PC-9 (cell line): ENCODE measurements at regions not wholly inside any gene's neighbourhood (a gene's known extent, or its start where the extent isn't known, plus 50 kb on each side); places are given as distances from the start of the nearest gene placed in this dataset.

Source experiments
- BruUV-seq: library from RNA; stranded (reverse); fragments of 400-500 nt; replicated peaks from 2 replicates; lab custom pipeline; 2021; lab: Mats Ljungman, UMichigan
- CTCF ChIA-PET: fragments of 300-600 bp; sonication (Branson Sonifier 250); formaldehyde crosslinking; loops from one replicate; lab custom pipeline; 2022; ENCODE audit warnings: antibody characterized with exemption; lab: Charles Lee
- POLR2A ChIA-PET: fragments of 300-600 bp; sonication (Branson Sonifier 250); formaldehyde crosslinking; loops from one replicate; lab custom pipeline; 2022; ENCODE audit warnings: antibody characterized with exemption; ENCODE audit not compliant: unreplicated experiment; lab: Charles Lee
- DNase-seq, 2 experiments: peaks; one replicate each; pipeline versions ENCODE4 v3.0.0 to v3.0.0-alpha.2; 2015 to 2022; ENCODE audit warnings: mixed read lengths in 1 of 2
- H2AFZ ChIP-seq: fragments of 200-600 bp; sonication (generic); 2 replicates; pipeline ENCODE4 v1.8.1; 2017; ENCODE audit warnings: antibody characterized with exemption
- H3F3A ChIP-seq: fragments of 200-600 bp; sonication (generic); 2 replicates; pipeline ENCODE4 v1.8.1; 2017; ENCODE audit warnings: antibody characterized with exemption, mild to moderate bottlenecking, low read depth; ENCODE audit not compliant: insufficient read depth
- H3K27ac ChIP-seq: fragments of 200-600 bp; sonication (generic); 2 replicates; pipeline ENCODE4 v1.6.1; 2016; ENCODE audit warnings: mixed run types
- H3K27me3 ChIP-seq: fragments of 200-600 bp; sonication (generic); 2 replicates; pipeline ENCODE4 v1.6.1; 2016; ENCODE audit warnings: low read depth, mixed run types; ENCODE audit not compliant: insufficient read depth
- H3K36me3 ChIP-seq: fragments of 200-600 bp; sonication (generic); 2 replicates; pipeline ENCODE4 v1.6.1; 2016; ENCODE audit warnings: low read depth, mixed run types
- H3K4me1 ChIP-seq: fragments of 200-600 bp; sonication (generic); replicated peaks from 2 replicates; pipeline ENCODE4 v1.6.1; 2016; ENCODE audit warnings: mixed run types; ENCODE audit not compliant: insufficient read depth
- H3K4me2 ChIP-seq: fragments of 200-600 bp; sonication (generic); 2 replicates; pipeline ENCODE4 v1.6.1; 2017; ENCODE audit warnings: mixed run types
- H3K4me3 ChIP-seq: fragments of 200-600 bp; sonication (generic); 2 replicates; pipeline ENCODE4 v1.6.1; 2016; ENCODE audit warnings: mixed run types
- H3K79me2 ChIP-seq: fragments of 200-600 bp; sonication (generic); 2 replicates; pipeline ENCODE4 v1.6.1; 2017; ENCODE audit warnings: low read depth, mixed run types
- H3K9me2 ChIP-seq: fragments of 200-600 bp; sonication (generic); 2 replicates; pipeline ENCODE4 v1.8.1; 2017; ENCODE audit warnings: mild to moderate bottlenecking; ENCODE audit not compliant: insufficient read depth
- H3K9me3 ChIP-seq: fragments of 200-600 bp; sonication (generic); 2 replicates; pipeline ENCODE4 v1.8.1; 2016; ENCODE audit warnings: low read depth; ENCODE audit not compliant: insufficient read depth
- H4K20me1 ChIP-seq: fragments of 200-600 bp; sonication (generic); 2 replicates; pipeline ENCODE4 v1.8.1; 2017; ENCODE audit not compliant: insufficient read depth
- EZH2 ChIP-seq: fragments of 200-600 bp; sonication (generic); IDR thresholded peaks from 2 replicates; pipeline ENCODE4 v1.8.0; 2017; ENCODE audit warnings: antibody characterized with exemption, low read depth
- intact Hi-C: fragments of 100-400 bp; cut with micrococcal nuclease; formaldehyde crosslinking; loops from one replicate; pipeline ENCODE4 v1.10.0; 2022; ENCODE audit not compliant: unreplicated experiment
- TF ChIP-seq, protein P1 (sequence below): fragments of 200-600 bp; sonication (generic); conservative IDR thresholded peaks from 2 replicates; pipeline ENCODE4 v1.6.1; 2017; ENCODE audit warnings: mixed run types, antibody characterized with exemption, mild to moderate bottlenecking, moderate library complexity

DNA sequence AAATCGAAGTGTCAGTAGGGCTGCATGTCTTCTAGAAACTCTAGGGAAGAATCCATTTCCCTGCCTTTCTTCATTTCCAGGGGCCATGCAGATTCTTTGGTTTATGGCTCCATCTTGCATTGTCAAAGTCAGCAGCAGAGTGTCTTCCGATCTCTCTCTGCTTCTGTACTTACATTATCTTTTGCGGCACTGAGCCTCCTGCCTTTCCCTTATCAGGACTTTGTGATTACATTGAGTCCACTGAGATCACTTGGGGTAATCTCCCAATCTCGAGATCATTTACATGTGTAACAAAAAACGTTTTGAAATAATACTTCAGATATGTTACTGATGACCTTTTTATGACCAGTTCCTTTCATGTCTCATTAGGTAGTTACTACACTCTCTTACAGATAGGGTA, 695.9 kb downstream of the NSUN3 start:
- H3K4me1 ChIP-seq, result no peaks in the 10 kb centered on the region
- no peaks in the 10 kb centered on the region for H4K20me1 ChIP-seq
- ChIA-PET POLR2A (no interaction called here), CTCF (no interaction called here)
- no peaks in the 10 kb centered on the region for H3K36me3 ChIP-seq
- H2AFZ ChIP-seq, result no peak overlapping the region
- no peaks in the 10 kb centered on the region for H3F3A ChIP-seq
- no peaks in the 10 kb centered on the region for H3K27me3 ChIP-seq
- no peak for DNase-seq
- intact Hi-C loops, result no loop called here
- TF ChIP-seq EZH2, result no peak
- TF ChIP-seq, protein P1, sequence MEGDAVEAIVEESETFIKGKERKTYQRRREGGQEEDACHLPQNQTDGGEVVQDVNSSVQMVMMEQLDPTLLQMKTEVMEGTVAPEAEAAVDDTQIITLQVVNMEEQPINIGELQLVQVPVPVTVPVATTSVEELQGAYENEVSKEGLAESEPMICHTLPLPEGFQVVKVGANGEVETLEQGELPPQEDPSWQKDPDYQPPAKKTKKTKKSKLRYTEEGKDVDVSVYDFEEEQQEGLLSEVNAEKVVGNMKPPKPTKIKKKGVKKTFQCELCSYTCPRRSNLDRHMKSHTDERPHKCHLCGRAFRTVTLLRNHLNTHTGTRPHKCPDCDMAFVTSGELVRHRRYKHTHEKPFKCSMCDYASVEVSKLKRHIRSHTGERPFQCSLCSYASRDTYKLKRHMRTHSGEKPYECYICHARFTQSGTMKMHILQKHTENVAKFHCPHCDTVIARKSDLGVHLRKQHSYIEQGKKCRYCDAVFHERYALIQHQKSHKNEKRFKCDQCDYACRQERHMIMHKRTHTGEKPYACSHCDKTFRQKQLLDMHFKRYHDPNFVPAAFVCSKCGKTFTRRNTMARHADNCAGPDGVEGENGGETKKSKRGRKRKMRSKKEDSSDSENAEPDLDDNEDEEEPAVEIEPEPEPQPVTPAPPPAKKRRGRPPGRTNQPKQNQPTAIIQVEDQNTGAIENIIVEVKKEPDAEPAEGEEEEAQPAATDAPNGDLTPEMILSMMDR, result no peak
- H3K4me3 ChIP-seq, result no peak overlapping the region
- no peaks in the 10 kb centered on the region; the same call in 1 of the 2 replicates for H3K9me2 ChIP-seq
- H3K9me3 ChIP-seq, result no peaks in the 10 kb centered on the region
- no peak overlapping the region for H3K4me2 ChIP-seq
- BruUV-seq, result no TSS peak
- H3K79me2 ChIP-seq, result no peaks in the 10 kb centered on the region
- no peak overlapping the region for H3K27ac ChIP-seq

- H3K79me2 ChIP-seq, result no peaks in the 10 kb centered on the region
- no peak overlapping the region for H3K4me3 ChIP-seq
- H3K27ac ChIP-seq, result no peak overlapping the region
- H2AFZ ChIP-seq, result no peak overlapping the region
- no TSS peak for BruUV-seq
- H3K4me1 ChIP-seq, result no peaks in the 10 kb centered on the region
- H3F3A ChIP-seq, result no peaks in the 10 kb centered on the region
- no peaks in the 10 kb centered on the region; the same call in 1 of the 2 replicates for H3K27me3 ChIP-seq
- peaks cover 5% of the 10 kb centered on the region; the same call in 1 of the 2 replicates for H3K9me2 ChIP-seq
- ChIA-PET CTCF (no interaction called here), POLR2A (no interaction called here)
- intact Hi-C loops, result no loop called here
- no peaks in the 10 kb centered on the region for H3K36me3 ChIP-seq
- H4K20me1 ChIP-seq, result no peaks in the 10 kb centered on the region
- no peak for DNase-seq
- TF ChIP-seq, protein P1, result no peak
- no peak for TF ChIP-seq EZH2
- H3K9me3 ChIP-seq, result no peaks in the 10 kb centered on the region; the same call in 1 of the 2 replicates
- H3K4me2 ChIP-seq, result no peak overlapping the region
Measured at GRCh38 chr3:94772402-94772801, 709.5 kb downstream of the NSUN3 start.

DNA sequence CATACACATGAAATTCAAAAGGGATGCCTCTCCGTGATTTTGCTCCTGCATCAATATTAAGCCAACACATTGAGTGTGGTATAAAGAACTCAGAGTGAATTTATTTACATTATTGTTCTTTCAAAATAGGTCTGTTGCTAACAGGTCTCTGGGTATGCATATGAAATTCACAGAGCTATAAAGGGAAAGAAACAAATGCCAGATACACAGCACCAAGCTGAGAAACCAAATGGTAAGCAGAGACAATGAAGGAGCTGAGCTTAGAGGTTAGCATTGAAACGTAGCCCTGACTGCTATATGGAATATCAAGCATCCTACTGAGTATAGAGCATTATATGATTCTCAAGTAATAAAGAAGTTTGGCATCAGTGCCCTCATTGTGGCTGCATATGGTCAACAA, 712.9 kb downstream of the NSUN3 start:
- CTCF ChIA-PET, result no interaction called here

More for the DNA sequence above, 712.9 kb downstream of the NSUN3 start:
- no peak overlapping the region for H3K4me3 ChIP-seq
- H2AFZ ChIP-seq, result no peak overlapping the region
- H3K4me1 ChIP-seq, result no peaks in the 10 kb centered on the region
- no peak for DNase-seq
- H3K27me3 ChIP-seq, result no peaks in the 10 kb centered on the region
- no peak overlapping the region for H3K4me2 ChIP-seq
- H3K79me2 ChIP-seq, result no peaks in the 10 kb centered on the region
- H3K36me3 ChIP-seq, result no peaks in the 10 kb centered on the region
- POLR2A ChIA-PET, result no interaction called here
- BruUV-seq, result no TSS peak
- peaks cover 5% of the 10 kb centered on the region; the same call in 1 of the 2 replicates for H3K9me2 ChIP-seq
- no peak overlapping the region for H3K27ac ChIP-seq
- H3F3A ChIP-seq, result no peaks in the 10 kb centered on the region
- TF ChIP-seq EZH2, result no peak
- TF ChIP-seq, protein P1, result no peak
- no peaks in the 10 kb centered on the region for H3K9me3 ChIP-seq
- no peaks in the 10 kb centered on the region for H4K20me1 ChIP-seq
- intact Hi-C loops, result no loop called here
